Osteocyte (in vitro differentiated cells): ENCODE measurements at regions not wholly inside any gene's neighbourhood (a gene's known extent, or its start where the extent isn't known, plus 50 kb on each side); places are given as distances from the start of the nearest gene placed in this dataset.
A peak's percentile ranks its signal among the peaks of the same experiment; 100 is the strongest.
"Not testable (repeated sequence)": the region's sequence is repeated elsewhere in the genome, so short reads cannot be mapped to it uniquely, and the experiment has no call there.

ENCODE experiments used
- DNase-seq: peaks from one replicate; pipeline ENCODE4 v3.0.0; 2021; ENCODE audit warnings: mixed read lengths; ENCODE audit not compliant: unreplicated experiment; ENCODE audit errors: extremely low spot score
- H3K27ac Mint-ChIP-seq: one replicate; pipeline ENCODE4 v1.8.0; 2021; ENCODE audit warnings: mild to moderate bottlenecking, mixed read lengths; ENCODE audit not compliant: unreplicated experiment
- H3K27me3 Mint-ChIP-seq: one replicate; pipeline ENCODE4 v1.8.0; 2021; ENCODE audit warnings: mixed read lengths; ENCODE audit not compliant: unreplicated experiment
- H3K36me3 Mint-ChIP-seq: one replicate; pipeline ENCODE4 v1.8.0; 2021; ENCODE audit warnings: mixed read lengths; ENCODE audit not compliant: unreplicated experiment
- H3K4me1 Mint-ChIP-seq: one replicate; pipeline ENCODE4 v1.8.0; 2021; ENCODE audit warnings: mixed read lengths; ENCODE audit not compliant: unreplicated experiment
- H3K4me3 Mint-ChIP-seq: one replicate; pipeline ENCODE4 v1.8.0; 2021; ENCODE audit warnings: mild to moderate bottlenecking, moderate library complexity, mixed read lengths; ENCODE audit not compliant: unreplicated experiment
- H3K9me3 Mint-ChIP-seq: one replicate; pipeline ENCODE4 v1.8.0; 2021; ENCODE audit warnings: mixed read lengths; ENCODE audit not compliant: unreplicated experiment
- CTCF ChIP-seq: fragments of 200-600 bp; sonication (generic); IDR thresholded peaks from 2 replicates; pipeline ENCODE4 v1.5.0; 2021; ENCODE audit warnings: antibody characterized with exemption, mild to moderate bottlenecking, moderate library complexity

- H3K27ac Mint-ChIP-seq, result no peak overlapping the region
- no peaks in the 10 kb centered on the region for H3K36me3 Mint-ChIP-seq
- TF ChIP-seq CTCF, result no peak
- H3K4me3 Mint-ChIP-seq, result no peak overlapping the region
- no peaks in the 10 kb centered on the region for H3K9me3 Mint-ChIP-seq
- H3K27me3 Mint-ChIP-seq, result peaks cover 35% of the 10 kb centered on the region
- no peak for DNase-seq
- no peaks in the 10 kb centered on the region for H3K4me1 Mint-ChIP-seq
Measured at GRCh38 chr22:22731374-22731676, 86.9 kb downstream of the GGTLC2 start.

- DNase-seq, H3K4me1 Mint-ChIP-seq, H3K9me3 Mint-ChIP-seq, H3K27ac Mint-ChIP-seq, H3K36me3 Mint-ChIP-seq, H3K4me3 Mint-ChIP-seq: not testable (repeated sequence)
- H3K27me3 Mint-ChIP-seq, result peaks cover 30% of the 10 kb centered on the region
Measured at GRCh38 chr22:22733006-22733405, 88.6 kb downstream of the GGTLC2 start.

GRCh38 chr22:22733881-22734373, 89.5 kb downstream of the GGTLC2 start:
- no peak overlapping the region for H3K27ac Mint-ChIP-seq
- no peak overlapping the region for H3K4me3 Mint-ChIP-seq
- peaks cover 25% of the 10 kb centered on the region for H3K27me3 Mint-ChIP-seq
- H3K36me3 Mint-ChIP-seq, result no peaks in the 10 kb centered on the region
- H3K4me1 Mint-ChIP-seq, result no peaks in the 10 kb centered on the region
- DNase-seq, result peak; percentile 78
- H3K9me3 Mint-ChIP-seq, result no peaks in the 10 kb centered on the region
- no peak for TF ChIP-seq CTCF

GRCh38 chr22:22734395-22735272, 90.2 kb downstream of the GGTLC2 start:
- H3K27ac Mint-ChIP-seq, H3K36me3 Mint-ChIP-seq, H3K4me3 Mint-ChIP-seq, H3K4me1 Mint-ChIP-seq, H3K9me3 Mint-ChIP-seq: not testable (repeated sequence)
- peak; percentile 68 for DNase-seq
- H3K27me3 Mint-ChIP-seq, result peaks cover 20% of the 10 kb centered on the region

- H3K36me3 Mint-ChIP-seq, H3K27ac Mint-ChIP-seq, H3K9me3 Mint-ChIP-seq, DNase-seq, H3K4me3 Mint-ChIP-seq, H3K4me1 Mint-ChIP-seq: not testable (repeated sequence)
- peaks cover 20% of the 10 kb centered on the region for H3K27me3 Mint-ChIP-seq
Measured at GRCh38 chr22:22735276-22735675, 90.9 kb downstream of the GGTLC2 start.

- no peaks in the 10 kb centered on the region for H3K4me1 Mint-ChIP-seq
- no peaks in the 10 kb centered on the region for H3K9me3 Mint-ChIP-seq
- H3K36me3 Mint-ChIP-seq, result no peaks in the 10 kb centered on the region
- DNase-seq, result no peak
- no peak for TF ChIP-seq CTCF
- no peak overlapping the region for H3K27ac Mint-ChIP-seq
- no peak overlapping the region for H3K4me3 Mint-ChIP-seq
- peaks cover 26% of the 10 kb centered on the region for H3K27me3 Mint-ChIP-seq
Measured at GRCh38 chr22:22735695-22736611, 91.5 kb downstream of the GGTLC2 start.
